HG02938 (cell line): ENCODE measurements at regions not wholly inside any gene's neighbourhood (a gene's known extent, or its start where the extent isn't known, plus 50 kb on each side); places are given as distances from the start of the nearest gene placed in this dataset.
"Not testable (repeated sequence)": the region's sequence is repeated elsewhere in the genome, so short reads cannot be mapped to it uniquely, and the experiment has no call there.

ENCODE experiments used
- ATAC-seq: cut with Tn5 transposase; IDR thresholded peaks from one replicate; pipeline ENCODE4 v1.9.1; 2021; ENCODE audit warnings: mild to moderate bottlenecking, moderate library complexity; ENCODE audit not compliant: unreplicated experiment

- ATAC-seq: no peak
Measured at GRCh38 chr4:22573198-22573597, 57.3 kb upstream of the ADGRA3 start.

GRCh38 chr4:22573641-22574040 is 57.8 kb upstream of the ADGRA3 start:
- ATAC-seq: no peak

- ATAC-seq: no peak
Measured at GRCh38 chr4:22574424-22574823, 58.6 kb upstream of the ADGRA3 start.

GRCh38 chr4:22574880-22575279 is 59.0 kb upstream of the ADGRA3 start:
- no peak for ATAC-seq

GRCh38 chr4:22587253-22587652 is 71.4 kb upstream of the ADGRA3 start:
- ATAC-seq: no peak

GRCh38 chr4:22593933-22594332 is 78.1 kb upstream of the ADGRA3 start:
- ATAC-seq: no peak

GRCh38 chr4:22595684-22596083 is 79.8 kb upstream of the ADGRA3 start:
- ATAC-seq: peak; percentile 90

- no peak for ATAC-seq
Measured at GRCh38 chr4:22596409-22596808, 80.5 kb upstream of the ADGRA3 start.

- no peak for ATAC-seq
Measured at GRCh38 chr4:22597471-22597870, 81.6 kb upstream of the ADGRA3 start.

- ATAC-seq: not testable (repeated sequence)
Measured at GRCh38 chr4:22598113-22599047, 82.5 kb upstream of the ADGRA3 start.

GRCh38 chr4:22599228-22599928 is 83.5 kb upstream of the ADGRA3 start:
- ATAC-seq: not testable (repeated sequence)

GRCh38 chr4:22599929-22600432 is 84.1 kb upstream of the ADGRA3 start:
- not testable (repeated sequence) for ATAC-seq

GRCh38 chr4:22601638-22602037 is 85.8 kb upstream of the ADGRA3 start:
- ATAC-seq: not testable (repeated sequence)

GRCh38 chr4:22607382-22607781 is 85.4 kb upstream of the GBA3 start:
- ATAC-seq: peak; percentile 79

GRCh38 chr4:22609951-22610525 is 82.7 kb upstream of the GBA3 start:
- ATAC-seq: not testable (repeated sequence)

- no peak for ATAC-seq
Measured at GRCh38 chr4:22614114-22614513, 78.6 kb upstream of the GBA3 start.

GRCh38 chr4:22616516-22616915 is 76.2 kb upstream of the GBA3 start:
- no peak for ATAC-seq

GRCh38 chr4:22620144-22620543 is 72.6 kb upstream of the GBA3 start:
- not testable (repeated sequence) for ATAC-seq

- ATAC-seq: not testable (repeated sequence)
Measured at GRCh38 chr4:22621970-22622369, 70.8 kb upstream of the GBA3 start.

- not testable (repeated sequence) for ATAC-seq
Measured at GRCh38 chr4:22624002-22624401, 68.7 kb upstream of the GBA3 start.

- no peak for ATAC-seq
Measured at GRCh38 chr4:22625311-22625710, 67.4 kb upstream of the GBA3 start.
